ENCODE measurements at regions not wholly inside any gene's neighbourhood (a gene's known extent, or its start where the extent isn't known, plus 50 kb on each side); places are given as distances from the start of the nearest gene placed in this dataset.

DNA sequence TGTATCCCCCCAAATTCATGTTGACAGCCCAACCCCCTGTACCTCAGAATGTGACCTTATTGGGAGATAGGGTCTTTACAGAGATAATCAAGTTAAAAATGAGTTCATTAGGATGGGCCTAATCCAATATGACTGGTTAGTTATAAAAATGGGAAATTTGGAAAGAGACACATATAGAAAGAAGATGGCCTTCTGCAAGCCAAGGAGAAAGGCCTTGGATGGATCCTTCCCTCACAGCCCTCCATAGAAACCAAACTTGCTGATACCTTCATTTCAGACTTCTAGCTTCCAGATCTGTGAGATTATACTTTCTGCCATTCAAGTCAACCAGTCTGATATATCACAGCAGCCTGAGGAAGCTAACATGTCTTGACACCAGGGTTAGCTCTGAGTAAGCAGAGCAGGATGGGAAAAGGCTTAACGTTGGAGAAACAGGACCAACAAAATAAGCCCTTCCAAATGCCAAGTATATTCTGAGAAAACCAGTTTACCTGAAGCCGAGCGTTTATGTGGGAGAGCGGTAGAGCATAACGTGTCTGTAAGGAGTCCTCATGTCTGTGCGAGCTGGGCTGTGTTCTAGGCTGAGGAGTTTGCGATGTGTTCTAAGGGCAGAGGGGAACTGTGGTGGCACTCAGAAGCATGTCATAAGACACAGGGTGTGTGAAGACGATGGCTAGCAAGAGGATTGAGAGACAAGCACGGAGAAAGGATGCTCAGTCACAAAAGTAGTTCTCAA is 206.1 kb downstream of the PIK3R1 start:
- no peak for ATAC-seq
- Histone ChIP-seq H3K4me3 (no peak overlapping the region), H3K9me3 (no peaks in the 10 kb centered on the region), H3K4me1 (peaks cover 8% of the 10 kb centered on the region), H3K27ac (no peak overlapping the region), H3K36me3 (replicated peaks in 1 of 2; ENCODE audit: insufficient read depth in 1 of 2, low read depth in 2 of 2) (no peaks in the 10 kb centered on the region), H3K27me3 (no peaks in the 10 kb centered on the region)
- no peak for DNase-seq
- WGBS, 2 donors, result 86 to 97% methylated on average over 9 of the region's 9 CpGs
- intact Hi-C loops (cut with DNase I), result no loop called here
- TF ChIP-seq POLR2A (IDR thresholded peaks at IDR 0.05), result no peak
- TF ChIP-seq, protein P1, sequence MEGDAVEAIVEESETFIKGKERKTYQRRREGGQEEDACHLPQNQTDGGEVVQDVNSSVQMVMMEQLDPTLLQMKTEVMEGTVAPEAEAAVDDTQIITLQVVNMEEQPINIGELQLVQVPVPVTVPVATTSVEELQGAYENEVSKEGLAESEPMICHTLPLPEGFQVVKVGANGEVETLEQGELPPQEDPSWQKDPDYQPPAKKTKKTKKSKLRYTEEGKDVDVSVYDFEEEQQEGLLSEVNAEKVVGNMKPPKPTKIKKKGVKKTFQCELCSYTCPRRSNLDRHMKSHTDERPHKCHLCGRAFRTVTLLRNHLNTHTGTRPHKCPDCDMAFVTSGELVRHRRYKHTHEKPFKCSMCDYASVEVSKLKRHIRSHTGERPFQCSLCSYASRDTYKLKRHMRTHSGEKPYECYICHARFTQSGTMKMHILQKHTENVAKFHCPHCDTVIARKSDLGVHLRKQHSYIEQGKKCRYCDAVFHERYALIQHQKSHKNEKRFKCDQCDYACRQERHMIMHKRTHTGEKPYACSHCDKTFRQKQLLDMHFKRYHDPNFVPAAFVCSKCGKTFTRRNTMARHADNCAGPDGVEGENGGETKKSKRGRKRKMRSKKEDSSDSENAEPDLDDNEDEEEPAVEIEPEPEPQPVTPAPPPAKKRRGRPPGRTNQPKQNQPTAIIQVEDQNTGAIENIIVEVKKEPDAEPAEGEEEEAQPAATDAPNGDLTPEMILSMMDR (IDR thresholded peaks at IDR 0.05), result no peak

DNA sequence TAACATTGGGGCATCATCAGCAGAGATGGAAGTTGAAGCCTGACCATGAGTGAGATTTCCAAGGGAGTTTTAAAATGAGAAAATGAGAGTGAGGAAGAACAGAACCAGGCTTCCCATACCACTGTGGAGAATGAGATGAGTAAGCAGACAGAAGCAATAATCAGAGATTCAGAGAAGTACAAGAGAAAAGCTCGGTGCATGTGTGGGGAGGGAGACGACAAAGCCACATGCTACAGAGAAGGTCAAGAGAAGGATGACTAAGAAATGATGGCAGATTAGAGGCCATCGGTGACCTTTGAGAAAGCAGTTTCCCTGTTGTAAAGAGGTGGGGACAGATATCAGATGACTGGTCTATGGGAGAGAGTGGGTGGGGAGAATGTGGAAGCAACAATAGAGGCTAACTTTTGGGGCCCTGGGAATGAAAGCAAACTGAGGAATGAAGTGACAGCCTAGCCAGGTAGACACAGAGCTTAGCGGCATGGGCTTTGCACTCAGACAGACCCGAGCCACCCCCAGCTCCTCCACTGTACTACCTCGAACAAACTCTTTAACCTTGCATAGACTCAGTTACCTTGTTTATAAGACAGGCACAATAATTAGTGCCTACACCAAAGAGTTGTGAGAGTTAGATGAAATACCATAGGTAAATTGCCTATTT is 207.7 kb downstream of the PIK3R1 start:
- WGBS, 2 donors, result 81 to 84% methylated on average over 6 of the region's 6 CpGs
- Histone ChIP-seq H3K4me3 (no peak overlapping the region), H3K27ac (no peak overlapping the region), H3K4me1 (peaks cover 8% of the 10 kb centered on the region), H3K36me3 (replicated peaks in 1 of 2; ENCODE audit: insufficient read depth in 1 of 2, low read depth in 2 of 2) (no peaks in the 10 kb centered on the region), H3K27me3 (no peaks in the 10 kb centered on the region), H3K9me3 (no peaks in the 10 kb centered on the region)
- intact Hi-C loops (cut with DNase I), result no loop called here
- DNase-seq (no peak), ATAC-seq (no peak)
- TF ChIP-seq, protein P1 (IDR thresholded peaks at IDR 0.05), result no peak
- no peak for TF ChIP-seq POLR2A (IDR thresholded peaks at IDR 0.05)

DNA sequence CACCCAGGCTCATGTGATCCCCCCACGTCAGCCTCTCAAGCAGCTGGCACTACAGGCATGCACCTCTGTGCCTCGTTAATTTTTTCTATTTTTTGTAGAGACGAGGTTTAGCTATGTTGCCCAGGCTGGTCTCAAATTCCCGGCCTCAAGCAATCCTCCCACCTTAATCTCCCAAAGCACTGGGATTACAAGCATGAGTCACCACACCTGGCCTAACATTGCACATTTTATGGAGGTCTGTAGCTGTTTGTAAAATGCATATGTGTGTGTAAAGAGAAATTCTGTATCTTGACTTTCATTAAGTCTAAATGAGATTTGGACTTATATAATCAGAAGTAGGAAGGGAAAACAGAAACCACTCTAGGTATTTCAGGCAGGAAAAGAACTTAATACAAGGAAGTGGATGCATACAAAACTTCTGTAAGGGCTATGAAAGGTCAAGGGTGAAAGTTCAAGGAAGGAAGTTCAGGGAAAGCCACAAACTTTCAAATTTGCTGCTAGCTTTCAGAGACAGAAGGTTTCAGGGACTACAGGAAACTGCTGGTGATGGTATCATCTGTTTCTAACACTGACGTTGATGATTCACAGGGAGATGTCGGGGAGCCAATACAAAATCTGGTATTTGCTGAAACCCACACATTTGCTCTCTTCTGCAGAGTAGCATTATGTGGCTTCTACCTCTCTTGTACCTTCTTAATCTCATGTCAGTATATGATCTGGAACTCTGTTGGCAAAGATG is 209.4 kb downstream of the PIK3R1 start:
- Histone ChIP-seq H3K27me3 (no peaks in the 10 kb centered on the region), H3K4me3 (no peak overlapping the region), H3K4me1 (peaks cover 1% of the 10 kb centered on the region), H3K36me3 (replicated peaks in 1 of 2; ENCODE audit: insufficient read depth in 1 of 2, low read depth in 2 of 2) (no peaks in the 10 kb centered on the region), H3K9me3 (no peaks in the 10 kb centered on the region), H3K27ac (no peak overlapping the region)
- DNase-seq (no peak), ATAC-seq (no peak)
- 68 to 75% methylated on average over 6 of the region's 6 CpGs for WGBS, 2 donors
- intact Hi-C loops (cut with DNase I), result no loop called here
- TF ChIP-seq POLR2A (IDR thresholded peaks at IDR 0.05), result no peak
- TF ChIP-seq, protein P1 (IDR thresholded peaks at IDR 0.05), result no peak

DNA sequence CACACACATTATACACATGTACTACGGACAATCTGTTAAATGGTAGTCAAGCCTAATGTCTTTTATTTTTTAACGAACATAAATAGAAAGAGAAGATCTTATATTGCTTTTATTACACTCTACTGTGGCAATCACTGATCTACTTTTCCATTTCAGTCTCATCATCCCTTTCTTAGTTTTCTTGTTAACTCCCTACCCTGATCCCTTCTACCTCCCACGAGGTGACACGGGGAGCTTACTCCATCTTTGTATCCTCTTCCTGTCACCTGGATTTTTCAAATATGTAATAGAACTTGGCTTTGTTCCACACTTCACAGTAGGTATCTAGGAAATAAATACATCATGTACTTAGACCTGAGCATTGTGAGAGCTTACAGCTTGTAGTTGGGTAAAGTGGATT is 211.0 kb downstream of the PIK3R1 start:
- ATAC-seq, result no peak
- intact Hi-C loops (cut with DNase I), result no loop called here
- H3K9me3 ChIP-seq, result no peaks in the 10 kb centered on the region
- H3K36me3 ChIP-seq (replicated peaks in 1 of 2; ENCODE audit: insufficient read depth in 1 of 2, low read depth in 2 of 2), result no peaks in the 10 kb centered on the region
- H3K4me1 ChIP-seq, result no peaks in the 10 kb centered on the region
- no peak for DNase-seq
- no peak for TF ChIP-seq POLR2A (IDR thresholded peaks at IDR 0.05)
- TF ChIP-seq, protein P1 (IDR thresholded peaks at IDR 0.05), result no peak
- no peaks in the 10 kb centered on the region for H3K27me3 ChIP-seq
- no peak overlapping the region for H3K4me3 ChIP-seq
- no peak overlapping the region for H3K27ac ChIP-seq
- WGBS, 2 donors, result 71 to 74% methylated on average over 4 of the region's 4 CpGs
